CD4-positive, alpha-beta memory T cell (primary cell): ENCODE measurements at regions not wholly inside any gene's neighbourhood (a gene's known extent, or its start where the extent isn't known, plus 50 kb on each side); places are given as distances from the start of the nearest gene placed in this dataset.

Source experiments
- CTCF ChIA-PET: fragments of 350-600 bp; sonication (Branson Sonifier 250); formaldehyde crosslinking; loops from one replicate; lab custom pipeline; 2021; ENCODE audit warnings: inconsistent platforms; ENCODE audit not compliant: partially characterized antibody; lab: Charles Lee
- POLR2A ChIA-PET: fragments of 350-600 bp; sonication (Branson Sonifier 250); formaldehyde crosslinking; loops from one replicate; lab custom pipeline; 2021; ENCODE audit not compliant: partially characterized antibody; lab: Charles Lee
- DNase-seq, 5 donors: peaks; one replicate each; pipeline versions ENCODE4 v3.0.0 to v3.0.0-alpha.2; 2020 to 2022; ENCODE audit warnings: mixed read lengths in 1 of 5
- H3K27ac ChIP-seq: one replicate; pipeline ENCODE4 v1.7.0; 2013; ENCODE audit warnings: low read depth, low read length
- H3K27me3 ChIP-seq: 2 replicates; pipeline ENCODE4 v1.7.0; 2013; ENCODE audit warnings: mild to moderate bottlenecking, low read length, moderate library complexity; ENCODE audit not compliant: insufficient read depth
- H3K36me3 ChIP-seq: 2 replicates; pipeline ENCODE4 v1.7.0; 2013; ENCODE audit warnings: mild to moderate bottlenecking, low read length, moderate library complexity; ENCODE audit not compliant: insufficient read depth
- H3K4me1 ChIP-seq: 2 replicates; pipeline ENCODE4 v1.7.0; 2013; ENCODE audit warnings: mild to moderate bottlenecking, low read length, moderate library complexity; ENCODE audit not compliant: insufficient read depth
- H3K4me3 ChIP-seq, 2 donors: one replicate each; pipeline ENCODE4 v1.7.0; 2013; ENCODE audit warnings: low read length in 2 of 2, mild to moderate bottlenecking in 1 of 2
- H3K9me3 ChIP-seq, 2 donors: one replicate each; pipeline ENCODE4 v1.7.0; 2013; ENCODE audit warnings: low read length in 2 of 2, control low read depth in 1 of 2; ENCODE audit not compliant: control insufficient read depth in 1 of 2
- H3K27ac Mint-ChIP-seq, 7 donors: one replicate each; pipeline ENCODE4 v1.8.0; 2020 to 2021; ENCODE audit warnings: mixed read lengths in 7 of 7, mild to moderate bottlenecking in 6 of 7, inconsistent platforms in 3 of 7, moderate library complexity in 3 of 7
- H3K27me3 Mint-ChIP-seq, 2 donors: one replicate each; pipeline ENCODE4 v1.8.0; 2020 to 2021; ENCODE audit warnings: mixed read lengths in 2 of 2
- H3K36me3 Mint-ChIP-seq, 2 donors: one replicate each; pipeline ENCODE4 v1.8.0; 2020 to 2021; ENCODE audit warnings: mixed read lengths in 2 of 2, inconsistent platforms in 1 of 2, mild to moderate bottlenecking in 1 of 2
- H3K4me1 Mint-ChIP-seq, 4 donors: one replicate each; pipeline ENCODE4 v1.8.0; 2020 to 2021; ENCODE audit warnings: mixed read lengths in 4 of 4, mild to moderate bottlenecking in 1 of 4
- H3K4me3 Mint-ChIP-seq, 8 donors: one replicate each; pipeline ENCODE4 v1.8.0; 2020 to 2021; ENCODE audit warnings: mixed read lengths in 8 of 8, mild to moderate bottlenecking in 7 of 8, moderate library complexity in 6 of 8, inconsistent platforms in 3 of 8
- H3K9me3 Mint-ChIP-seq, 8 donors: one replicate each; pipeline ENCODE4 v1.8.0; 2020 to 2021; ENCODE audit warnings: mixed read lengths in 8 of 8, mild to moderate bottlenecking in 5 of 8, inconsistent platforms in 3 of 8, moderate library complexity in 1 of 8
- intact Hi-C: fragments of 100-400 bp; cut with micrococcal nuclease; formaldehyde crosslinking; loops from one replicate; pipeline ENCODE4 v1.15.1; 2023

GRCh38 chr2:234764372-234764771, 187.4 kb upstream of the SH3BP4 start:
- no peaks in the 10 kb centered on the region for H3K27me3 ChIP-seq
- peaks cover 0 to 5% (median 2%) of the 10 kb centered on the region in 8 donors for H3K9me3 Mint-ChIP-seq
- H3K4me3 Mint-ChIP-seq: no peak overlapping the region
- CTCF ChIA-PET: no interaction called here
- POLR2A ChIA-PET: no interaction called here
- no peak overlapping the region for H3K27ac ChIP-seq
- H3K27me3 Mint-ChIP-seq: peaks cover 19 to 27% of the 10 kb centered on the region in 2 donors
- H3K27ac Mint-ChIP-seq: no peak overlapping the region
- H3K36me3 ChIP-seq: no peaks in the 10 kb centered on the region
- intact Hi-C loops: no loop called here
- H3K4me3 ChIP-seq: no peak overlapping the region
- H3K36me3 Mint-ChIP-seq: no peaks in the 10 kb centered on the region
- no peaks in the 10 kb centered on the region for H3K4me1 ChIP-seq
- no peaks in the 10 kb centered on the region for H3K4me1 Mint-ChIP-seq
- H3K9me3 ChIP-seq: no peaks in the 10 kb centered on the region
- no peak for DNase-seq

GRCh38 chr2:234763002-234763873, 188.6 kb upstream of the SH3BP4 start:
- H3K9me3 ChIP-seq: no peaks in the 10 kb centered on the region
- Mint-ChIP-seq H3K4me1 (no peaks in the 10 kb centered on the region), H3K4me3 (no peak overlapping the region), H3K27me3 (peaks cover 18 to 22% of the 10 kb centered on the region in 2 donors), H3K9me3 (peaks cover 0 to 6% (median 2%) of the 10 kb centered on the region in 8 donors), H3K36me3 (no peaks in the 10 kb centered on the region), H3K27ac (no peak overlapping the region)
- no peaks in the 10 kb centered on the region for H3K27me3 ChIP-seq
- intact Hi-C loops: no loop called here
- no peaks in the 10 kb centered on the region for H3K36me3 ChIP-seq
- H3K4me3 ChIP-seq: no peak overlapping the region
- no peaks in the 10 kb centered on the region for H3K4me1 ChIP-seq
- no peak for DNase-seq
- H3K27ac ChIP-seq: no peak overlapping the region
- ChIA-PET CTCF (no interaction called here), POLR2A (no interaction called here)

GRCh38 chr2:234761910-234762309, 189.9 kb upstream of the SH3BP4 start:
- H3K27me3 Mint-ChIP-seq: peaks cover 21 to 22% of the 10 kb centered on the region in 2 donors
- CTCF ChIA-PET: no interaction called here
- no peaks in the 10 kb centered on the region for H3K36me3 Mint-ChIP-seq

GRCh38 chr2:234754126-234754525, 197.7 kb upstream of the SH3BP4 start:
- DNase-seq: no peak
- H3K9me3 ChIP-seq: no peaks in the 10 kb centered on the region
- Mint-ChIP-seq H3K27me3 (peaks cover 8 to 10% of the 10 kb centered on the region in 2 donors), H3K4me3 (no peak overlapping the region), H3K27ac (no peak overlapping the region), H3K9me3 (peaks cover 0 to 5% (median 2%) of the 10 kb centered on the region in 8 donors), H3K4me1 (no peaks in the 10 kb centered on the region), H3K36me3 (no peaks in the 10 kb centered on the region)
- H3K27me3 ChIP-seq: no peaks in the 10 kb centered on the region
- no peak overlapping the region for H3K4me3 ChIP-seq
- no peaks in the 10 kb centered on the region for H3K4me1 ChIP-seq
- H3K27ac ChIP-seq: no peak overlapping the region
- intact Hi-C loops: no loop called here
- CTCF ChIA-PET: no interaction called here
- H3K36me3 ChIP-seq: no peaks in the 10 kb centered on the region
- POLR2A ChIA-PET: no interaction called here

More at GRCh38 chr2:234761910-234762309, 189.9 kb upstream of the SH3BP4 start:
- no peak overlapping the region for H3K27ac ChIP-seq
- no peaks in the 10 kb centered on the region for H3K27me3 ChIP-seq
- no peak for DNase-seq
- no peak overlapping the region for H3K27ac Mint-ChIP-seq
- H3K4me1 ChIP-seq: no peaks in the 10 kb centered on the region
- intact Hi-C loops: no loop called here
- H3K9me3 Mint-ChIP-seq: peaks cover 0 to 8% (median 2%) of the 10 kb centered on the region in 8 donors
- POLR2A ChIA-PET: no interaction called here
- no peak overlapping the region for H3K4me3 ChIP-seq
- no peaks in the 10 kb centered on the region for H3K36me3 ChIP-seq
- H3K9me3 ChIP-seq: no peaks in the 10 kb centered on the region
- H3K4me1 Mint-ChIP-seq: no peaks in the 10 kb centered on the region
- no peak overlapping the region for H3K4me3 Mint-ChIP-seq

GRCh38 chr2:234753701-234754100, 198.1 kb upstream of the SH3BP4 start:
- H3K4me3 ChIP-seq: no peak overlapping the region
- Mint-ChIP-seq H3K36me3 (no peaks in the 10 kb centered on the region), H3K27ac (no peak overlapping the region), H3K4me1 (no peaks in the 10 kb centered on the region), H3K9me3 (peaks cover 0 to 5% (median 2%) of the 10 kb centered on the region in 8 donors), H3K27me3 (peaks cover 8 to 10% of the 10 kb centered on the region in 2 donors), H3K4me3 (no peak overlapping the region)
- intact Hi-C loops: no loop called here
- DNase-seq: no peak
- H3K9me3 ChIP-seq: no peaks in the 10 kb centered on the region
- POLR2A ChIA-PET: no interaction called here
- H3K36me3 ChIP-seq: no peaks in the 10 kb centered on the region
- no peaks in the 10 kb centered on the region for H3K4me1 ChIP-seq
- CTCF ChIA-PET: no interaction called here
- H3K27me3 ChIP-seq: no peaks in the 10 kb centered on the region
- no peak overlapping the region for H3K27ac ChIP-seq

- intact Hi-C loops: no loop called here
- no peak for DNase-seq
- H3K27ac ChIP-seq: no peak overlapping the region
- Mint-ChIP-seq H3K4me1 (no peaks in the 10 kb centered on the region), H3K9me3 (peaks cover 0 to 6% (median 3%) of the 10 kb centered on the region in 8 donors), H3K4me3 (no peak overlapping the region), H3K27ac (no peak overlapping the region), H3K36me3 (no peaks in the 10 kb centered on the region), H3K27me3 (peaks cover 12 to 15% of the 10 kb centered on the region in 2 donors)
- H3K9me3 ChIP-seq: no peaks in the 10 kb centered on the region
- no peaks in the 10 kb centered on the region for H3K36me3 ChIP-seq
- ChIA-PET POLR2A (no interaction called here), CTCF (no interaction called here)
- no peak overlapping the region for H3K4me3 ChIP-seq
- H3K27me3 ChIP-seq: no peaks in the 10 kb centered on the region
- H3K4me1 ChIP-seq: no peaks in the 10 kb centered on the region
These were observed 198.9 kb upstream of the SH3BP4 start for GRCh38 chr2:234752966-234753365.

GRCh38 chr2:234751275-234751973, 200.4 kb upstream of the SH3BP4 start:
- Mint-ChIP-seq H3K27me3 (peaks cover 16 to 20% of the 10 kb centered on the region in 2 donors), H3K27ac (no peak overlapping the region), H3K4me1 (no peaks in the 10 kb centered on the region), H3K4me3 (no peak overlapping the region), H3K36me3 (no peaks in the 10 kb centered on the region), H3K9me3 (peaks cover 0 to 12% (median 4%) of the 10 kb centered on the region in 8 donors)
- Histone ChIP-seq H3K9me3 (no peaks in the 10 kb centered on the region), H3K4me1 (no peaks in the 10 kb centered on the region), H3K36me3 (no peaks in the 10 kb centered on the region), H3K4me3 (no peak overlapping the region), H3K27me3 (no peaks in the 10 kb centered on the region), H3K27ac (no peak overlapping the region)
- POLR2A ChIA-PET: no interaction called here
- no peak for DNase-seq
- intact Hi-C loops: no loop called here
- CTCF ChIA-PET: no interaction called here
